ENCODE measurements at regions not wholly inside any gene's neighbourhood (a gene's known extent, or its start where the extent isn't known, plus 50 kb on each side); places are given as distances from the start of the nearest gene placed in this dataset.

- TF ChIP-seq POLR2AphosphoS5 (IDR thresholded peaks at IDR 0.05) (no peak), CTCF (IDR thresholded peaks at IDR 0.05) (no peak)
These were observed 203.7 kb downstream of the REEP3 start for GRCh38 chr10:63724922-63725321.
